ENCODE measurements at regions not wholly inside any gene's neighbourhood (a gene's known extent, or its start where the extent isn't known, plus 50 kb on each side); places are given as distances from the start of the nearest gene placed in this dataset.

- TF ChIP-seq POLR2A (IDR thresholded peaks at IDR 0.05; ENCODE audit: extremely low read depth, insufficient read length) (no peak), CTCF (IDR thresholded peaks at IDR 0.05; ENCODE audit: low read depth, low read length) (no peak), MAX (IDR thresholded peaks at IDR 0.05; ENCODE audit: low read depth, low read length) (no peak), MYC (IDR thresholded peaks at IDR 0.05; ENCODE audit: low read depth, low read length) (no peak)
Measured at GRCh38 chr3:72288955-72289691, 504.2 kb upstream of the PROK2 start.
